HUDEP-2 (cell line): ENCODE measurements at regions not wholly inside any gene's neighbourhood (a gene's known extent, or its start where the extent isn't known, plus 50 kb on each side); places are given as distances from the start of the nearest gene placed in this dataset.

Source experiments
- DNase-seq, 76 experiments: peaks; one replicate each; lab custom pipeline; 2025; ENCODE audit not compliant: unreplicated experiment in 76 of 76; lab: John Stamatoyannopoulos, UW

- DNase-seq, result no peak
These were observed 77.8 kb upstream of the SHISAL1 start for GRCh38 chr22:44390613-44390970.

- DNase-seq, result no peak
These were observed 77.3 kb upstream of the SHISAL1 start for GRCh38 chr22:44389926-44390612.

GRCh38 chr22:44389181-44389580 lies 76.4 kb upstream of the SHISAL1 start:
- DNase-seq, result no peak

GRCh38 chr22:44387486-44387885 lies 74.7 kb upstream of the SHISAL1 start:
- DNase-seq, result no peak

- no peak for DNase-seq
These were observed 73.8 kb upstream of the SHISAL1 start for GRCh38 chr22:44386386-44387035.

GRCh38 chr22:44385781-44386180 lies 73.0 kb upstream of the SHISAL1 start:
- DNase-seq, result no peak

GRCh38 chr22:44385296-44385610 lies 72.5 kb upstream of the SHISAL1 start:
- DNase-seq, result no peak

GRCh38 chr22:44384563-44385295 lies 72.0 kb upstream of the SHISAL1 start:
- no peak for DNase-seq

GRCh38 chr22:44383652-44384562 lies 71.2 kb upstream of the SHISAL1 start:
- no peak for DNase-seq

- no peak for DNase-seq
These were observed 70.4 kb upstream of the SHISAL1 start for GRCh38 chr22:44383064-44383575.

- no peak for DNase-seq
These were observed 69.6 kb upstream of the SHISAL1 start for GRCh38 chr22:44382116-44383038.

- DNase-seq, result no peak
These were observed 69.0 kb upstream of the SHISAL1 start for GRCh38 chr22:44381761-44382115.

GRCh38 chr22:44380756-44381486 lies 68.2 kb upstream of the SHISAL1 start:
- no peak for DNase-seq

GRCh38 chr22:44379817-44380755 lies 67.3 kb upstream of the SHISAL1 start:
- DNase-seq, result no peak

- no peak for DNase-seq
These were observed 65.6 kb upstream of the SHISAL1 start for GRCh38 chr22:44378380-44378779.

- no peak for DNase-seq
These were observed 62.7 kb upstream of the SHISAL1 start for GRCh38 chr22:44375451-44375850.

GRCh38 chr22:44373234-44373633 lies 60.5 kb upstream of the SHISAL1 start:
- no peak for DNase-seq

- DNase-seq, result no peak
These were observed 59.9 kb upstream of the SHISAL1 start for GRCh38 chr22:44372611-44373010.
